GM18499 (cell line): ENCODE measurements at regions not wholly inside any gene's neighbourhood (a gene's known extent, or its start where the extent isn't known, plus 50 kb on each side); places are given as distances from the start of the nearest gene placed in this dataset.

ENCODE experiments used
- ATAC-seq: cut with Tn5 transposase; IDR thresholded peaks from one replicate; pipeline ENCODE4 v1.9.1; 2021; ENCODE audit warnings: moderate number of reproducible peaks; ENCODE audit not compliant: insufficient read depth, unreplicated experiment

DNA sequence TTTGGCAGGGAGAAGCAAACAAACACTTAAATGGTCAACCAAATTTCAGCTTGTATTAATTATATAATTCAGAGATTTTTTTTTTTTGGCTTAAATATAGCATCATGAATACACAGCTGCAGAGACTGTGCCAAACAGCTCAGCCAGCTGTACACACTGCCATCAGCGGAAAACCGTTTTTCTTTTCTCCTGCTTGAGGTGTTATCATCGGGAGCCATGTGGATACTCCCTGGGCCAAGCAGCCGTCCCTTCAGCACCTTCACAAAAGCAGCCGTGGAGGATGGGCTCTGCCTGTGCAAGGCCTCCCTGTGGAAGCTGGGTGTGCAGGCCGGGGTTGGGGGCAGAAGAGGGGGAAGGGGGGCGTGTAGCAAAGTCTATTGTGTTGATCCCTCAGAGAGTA is 85.0 kb downstream of the NUF2 start:
- no peak for ATAC-seq

DNA sequence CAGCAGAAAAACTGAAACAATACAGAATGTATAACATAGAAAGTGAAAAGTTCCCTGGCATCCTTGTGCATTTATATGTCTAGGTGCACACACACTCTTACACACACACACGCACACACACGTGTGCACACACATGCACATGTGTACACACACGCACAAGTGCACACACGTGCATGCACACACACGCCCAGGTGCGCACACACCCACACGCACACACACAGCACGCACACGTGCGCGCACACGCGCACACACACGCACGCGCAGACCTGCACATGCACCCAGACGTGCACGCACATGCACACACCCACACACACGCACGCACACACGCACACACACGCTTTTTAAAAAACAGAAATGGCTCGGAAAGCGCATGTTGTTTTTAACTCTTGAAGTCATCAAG is 86.5 kb downstream of the NUF2 start:
- ATAC-seq: no peak

DNA sequence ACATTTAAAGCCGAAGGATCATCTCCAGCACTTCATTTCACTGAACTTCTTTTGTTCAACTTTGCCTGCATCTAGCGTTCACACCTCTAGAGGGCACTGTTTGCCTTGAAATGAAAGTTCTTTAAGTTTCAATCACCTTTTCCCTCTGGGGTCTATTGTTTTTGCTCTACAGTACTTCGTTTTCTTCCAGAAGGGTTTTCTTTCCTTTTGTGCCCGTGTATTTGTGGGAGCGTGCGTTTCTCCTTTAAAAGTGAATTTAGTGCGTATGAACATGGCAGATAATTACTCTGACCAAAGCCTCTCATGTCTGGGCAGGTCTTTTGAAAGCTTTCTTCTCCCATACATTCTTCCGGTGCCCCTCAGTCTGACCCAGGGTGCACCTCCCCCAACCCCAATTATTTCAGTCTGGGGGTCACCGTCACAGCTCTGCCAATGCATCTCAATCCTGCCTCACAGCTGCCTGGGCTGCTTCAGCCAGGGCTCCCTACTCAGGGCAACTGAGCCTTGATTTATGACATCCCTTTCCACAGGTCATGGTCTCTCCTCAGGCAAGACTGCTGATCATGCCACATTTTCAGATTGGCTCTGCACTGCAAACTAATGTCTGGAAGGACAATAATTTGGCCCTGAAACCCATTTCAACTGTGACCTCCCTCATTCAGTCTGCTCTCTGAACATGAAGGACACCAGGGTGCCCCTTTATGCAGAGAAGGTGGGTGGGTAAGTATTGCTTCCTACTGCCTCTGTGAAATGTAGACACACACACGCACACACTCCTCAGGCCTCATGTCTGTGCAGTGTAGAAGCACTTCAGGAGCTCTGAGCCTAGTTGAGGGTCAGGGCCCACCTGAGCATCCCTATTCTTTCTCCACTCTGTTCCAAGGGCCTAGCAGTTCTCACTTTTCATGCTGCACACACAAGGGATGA is 88.6 kb downstream of the NUF2 start:
- no peak for ATAC-seq

DNA sequence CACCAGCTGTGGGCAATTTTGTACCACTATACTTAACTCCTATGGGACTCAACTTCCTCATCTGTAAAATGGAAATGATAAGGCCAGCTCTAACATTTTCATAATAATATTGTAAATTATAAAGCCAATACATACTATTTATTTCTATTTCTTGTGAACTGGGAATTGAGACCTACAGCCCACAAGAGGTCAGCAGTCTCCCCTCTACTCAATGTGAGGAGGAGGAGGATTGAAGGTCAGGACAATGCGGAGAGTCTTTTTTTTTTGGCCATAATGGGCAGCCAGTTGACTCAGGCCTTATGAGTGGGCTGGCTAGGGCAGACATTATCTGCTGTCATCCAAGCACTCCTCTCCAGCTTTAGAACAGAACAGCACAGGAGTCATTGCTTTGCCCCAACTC is 90.5 kb downstream of the NUF2 start:
- no peak for ATAC-seq

DNA sequence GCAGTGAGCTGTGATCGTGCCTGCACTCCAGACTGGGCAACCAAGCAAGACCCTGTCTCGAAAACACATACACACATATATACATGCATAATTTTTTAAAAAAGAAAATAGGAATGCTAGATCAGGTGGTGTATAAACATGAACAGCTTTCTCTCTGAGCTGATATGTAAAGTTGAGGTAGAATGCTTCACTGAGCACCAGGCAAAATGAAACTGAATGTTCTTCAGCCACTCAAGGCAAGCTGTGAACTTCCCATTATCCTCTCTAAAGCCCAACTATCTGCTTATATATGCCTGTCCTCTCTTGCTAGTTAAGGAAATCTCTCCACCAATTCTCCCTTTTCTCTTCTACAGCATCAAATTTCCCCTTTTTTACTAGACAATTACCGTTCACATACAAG is 93.0 kb downstream of the NUF2 start:
- peak; percentile 96 for ATAC-seq

DNA sequence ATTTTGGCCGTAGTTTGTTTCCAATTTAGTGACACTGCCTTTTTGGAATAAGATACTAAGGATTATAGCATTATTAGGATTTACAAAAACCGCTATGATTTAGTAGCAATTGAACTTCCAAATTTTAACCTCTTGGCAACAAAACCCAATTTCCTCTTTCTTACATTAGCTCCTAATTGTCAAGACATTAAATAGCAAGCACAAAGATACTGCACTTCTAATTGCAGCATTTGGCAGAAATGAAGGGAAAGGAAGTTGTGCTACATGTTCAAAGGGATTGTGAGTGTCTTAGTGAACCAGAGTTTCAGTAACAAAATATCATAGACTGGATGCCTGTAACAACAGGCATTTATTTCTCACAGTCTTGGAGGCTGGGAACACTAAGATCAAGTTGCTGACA is 99.9 kb downstream of the NUF2 start:
- ATAC-seq: no peak

DNA sequence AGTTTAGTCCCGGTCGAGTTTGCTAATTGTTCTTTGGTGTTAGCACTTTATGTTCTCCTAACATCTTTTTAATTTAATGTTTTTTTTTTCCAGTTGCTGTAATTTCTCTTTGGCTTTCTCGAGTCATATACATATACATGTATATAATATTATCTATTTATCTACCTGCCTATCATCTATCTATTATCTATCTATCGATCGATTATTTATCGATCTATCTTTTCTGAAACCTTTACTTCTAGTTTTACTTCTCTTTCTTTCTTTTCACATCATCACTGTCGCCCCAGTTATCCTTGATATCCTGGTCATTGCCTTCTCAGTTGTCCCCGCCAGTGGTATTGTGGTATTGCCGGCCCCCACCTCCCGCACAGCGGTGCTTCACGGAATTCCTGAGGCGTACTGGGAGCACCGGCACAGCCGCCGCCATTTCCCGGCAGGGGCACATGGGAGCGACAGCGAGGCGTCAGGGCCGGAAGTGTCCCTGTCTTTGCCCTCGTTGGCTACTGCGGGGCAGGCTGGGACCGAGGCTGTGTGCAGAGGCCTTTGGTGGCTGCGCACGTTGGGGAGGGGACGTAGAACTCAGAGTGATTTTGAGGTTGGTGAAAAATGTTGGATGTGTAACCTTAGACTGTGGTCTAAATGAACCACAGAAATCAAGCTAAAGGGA is 101.1 kb downstream of the NUF2 start:
- ATAC-seq: no peak

DNA sequence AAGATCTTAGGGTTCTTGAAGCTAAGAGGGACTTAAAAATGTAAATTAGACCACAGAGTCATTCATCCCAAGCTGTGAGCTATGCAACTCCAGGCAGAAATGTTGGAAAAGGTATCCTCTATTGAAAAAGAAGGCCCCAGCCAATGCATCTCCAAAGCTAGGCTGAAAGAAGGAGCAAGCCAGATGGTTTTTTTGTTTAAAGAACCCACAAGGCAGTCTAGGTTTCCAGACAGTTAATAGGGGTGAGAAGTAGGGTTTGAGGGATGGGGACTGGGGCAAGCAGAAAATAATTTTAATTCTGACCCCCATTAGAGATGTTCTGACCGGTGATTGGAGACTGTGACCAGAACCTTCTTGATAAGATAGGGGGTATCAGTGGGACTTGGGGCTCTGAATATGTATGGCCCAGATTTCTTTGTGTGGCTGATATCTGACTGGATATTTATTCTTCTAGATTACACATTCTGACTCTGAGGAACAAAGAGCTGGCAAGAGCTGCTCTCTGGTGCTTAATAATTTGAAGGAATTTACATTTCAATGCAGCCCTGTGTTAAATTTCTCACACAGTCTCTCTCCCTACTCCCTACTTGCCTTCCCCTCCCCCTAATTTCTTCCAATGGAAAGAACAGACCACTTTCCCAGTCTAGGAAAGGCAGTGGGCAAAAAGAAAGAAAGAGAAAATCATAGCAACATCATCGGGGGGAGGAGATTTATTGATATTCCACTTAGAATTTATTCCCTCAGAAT is 104.9 kb downstream of the NUF2 start:
- ATAC-seq: no peak

DNA sequence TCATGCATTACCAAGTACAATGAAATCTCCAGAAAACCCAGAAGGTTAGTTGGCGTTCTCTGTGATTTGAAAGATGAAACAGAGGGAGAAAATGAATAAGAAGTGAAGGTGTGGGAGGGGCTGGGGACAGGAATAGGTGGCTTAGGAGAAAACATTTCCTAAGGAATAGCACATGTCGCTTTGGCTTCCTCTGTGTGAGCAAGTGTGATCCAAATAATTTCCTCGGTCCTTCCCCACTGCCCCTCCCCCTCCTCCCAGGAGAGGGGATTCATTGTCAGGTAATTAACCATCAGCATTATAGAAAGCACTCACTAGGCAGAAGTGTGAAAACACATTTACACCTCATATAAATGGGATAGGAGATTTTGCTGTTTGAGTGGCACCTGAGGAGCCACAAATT is 105.5 kb downstream of the NUF2 start:
- no peak for ATAC-seq

DNA sequence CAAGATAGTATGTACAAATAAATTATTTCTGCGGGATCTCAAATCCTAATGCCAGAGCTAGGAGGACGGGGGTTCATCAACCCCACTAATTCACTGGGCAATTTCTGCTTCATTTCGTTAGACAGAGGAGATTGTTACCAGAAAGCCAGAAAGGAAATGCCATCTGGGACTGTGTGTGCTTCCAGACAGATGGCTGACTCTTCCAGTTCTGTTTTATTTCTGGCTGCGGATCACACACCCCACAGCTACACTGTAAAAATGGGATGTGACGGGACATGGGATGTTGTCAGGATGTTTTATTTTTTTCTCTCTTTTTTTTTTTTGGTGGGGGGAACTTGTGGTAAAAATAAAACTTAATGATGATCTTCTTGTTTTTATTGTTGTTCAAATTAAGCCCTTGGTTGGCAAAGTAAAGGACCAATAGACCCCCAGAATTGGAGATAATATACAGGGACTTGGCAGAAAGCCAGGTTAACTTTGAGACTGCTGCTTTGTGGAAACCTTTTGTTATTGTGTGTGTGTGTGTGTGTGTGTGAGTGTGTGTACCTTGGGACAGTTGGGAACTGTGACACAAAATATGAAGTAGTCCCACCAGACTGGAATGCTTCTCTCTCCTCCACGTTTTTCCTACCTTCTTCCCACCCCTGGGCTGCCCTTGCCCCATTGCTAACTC is 114.5 kb downstream of the NUF2 start:
- ATAC-seq: no peak

DNA sequence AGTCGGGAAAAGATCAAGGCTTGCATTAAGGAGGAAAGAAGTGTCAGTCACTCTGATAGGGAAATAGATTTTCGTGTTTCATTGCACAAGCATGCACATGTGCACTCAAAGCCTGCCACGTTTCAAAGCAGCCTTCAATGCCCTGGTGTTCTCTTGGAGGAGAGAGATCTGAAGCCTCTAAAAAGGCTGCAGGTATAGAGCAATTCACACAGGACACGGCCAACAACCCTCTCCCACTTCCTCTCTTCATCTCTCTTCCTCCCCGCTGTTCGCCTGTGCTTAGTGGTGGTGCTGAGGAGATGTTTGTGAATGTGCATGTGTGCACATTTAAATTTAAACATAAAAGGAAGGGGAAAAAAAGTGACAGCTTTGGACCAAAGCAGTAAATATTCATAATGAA is 117.7 kb downstream of the NUF2 start:
- no peak for ATAC-seq

DNA sequence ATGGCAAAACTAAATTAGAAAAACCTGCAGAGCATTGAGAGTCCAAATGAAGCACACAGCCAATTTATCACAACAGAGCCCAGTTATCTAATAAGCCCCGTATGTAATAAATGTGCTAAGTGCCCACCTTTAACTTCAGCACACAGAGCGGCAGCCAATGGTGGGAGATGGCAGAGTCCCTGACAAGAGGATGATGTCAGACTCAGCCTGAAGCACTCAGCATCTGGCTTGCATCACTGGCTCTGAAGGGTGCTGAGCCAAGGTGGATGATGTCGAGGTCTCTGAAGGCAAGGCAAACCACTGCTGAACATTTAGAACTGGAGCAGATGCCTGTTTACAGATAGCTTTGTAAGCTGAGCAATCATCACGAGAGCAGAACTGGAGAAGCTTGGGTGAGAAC is 118.3 kb downstream of the NUF2 start:
- no peak for ATAC-seq

DNA sequence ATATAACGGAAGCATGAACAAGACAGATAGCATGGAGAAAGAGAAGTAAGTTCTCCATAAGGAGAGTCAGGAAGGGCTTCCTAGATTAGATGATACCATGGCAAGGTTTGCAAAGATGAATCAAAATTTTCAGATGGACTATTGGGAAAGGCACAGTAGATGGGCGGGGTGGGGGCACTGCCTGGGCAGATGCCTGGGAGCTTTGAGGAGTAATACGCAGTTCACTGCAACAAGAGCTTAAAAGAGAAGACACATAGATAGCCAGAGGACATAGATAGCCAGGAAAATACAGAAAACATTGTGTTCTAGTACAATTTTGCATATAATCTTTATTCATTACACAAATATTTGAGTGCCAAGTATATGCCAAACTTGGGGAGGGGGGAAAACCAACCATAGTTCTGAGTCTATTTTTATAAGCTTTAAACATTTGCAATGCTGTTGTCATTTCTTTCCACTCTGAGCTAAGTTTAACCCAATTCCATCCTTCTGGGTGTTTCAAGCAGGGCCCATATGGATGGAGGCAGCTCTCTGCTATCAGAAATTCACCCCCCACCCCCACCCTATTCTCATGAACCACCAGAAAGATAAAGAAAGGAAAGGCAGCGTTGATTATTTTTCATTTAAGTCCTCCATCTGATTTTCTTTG is 120.6 kb downstream of the NUF2 start:
- ATAC-seq: no peak

DNA sequence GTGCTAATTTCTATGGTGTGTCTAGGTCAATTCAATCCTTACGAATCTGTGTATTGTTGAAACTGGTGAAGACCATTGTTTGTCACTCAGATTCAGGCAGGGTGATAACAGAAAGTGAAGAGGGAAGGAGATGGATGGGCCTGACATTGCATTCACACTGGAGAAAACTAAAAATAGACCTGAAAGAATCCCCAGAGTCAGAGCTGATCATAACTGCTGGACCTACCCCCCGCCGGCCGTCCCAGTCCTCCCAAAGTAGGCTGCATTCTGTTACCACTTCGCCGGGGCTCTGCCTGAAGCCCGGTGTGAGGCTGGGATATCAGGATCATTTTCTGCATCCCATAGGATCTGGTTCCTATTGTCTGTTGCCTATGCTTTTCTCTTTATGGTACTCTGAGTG is 121.1 kb downstream of the NUF2 start:
- ATAC-seq: no peak

DNA sequence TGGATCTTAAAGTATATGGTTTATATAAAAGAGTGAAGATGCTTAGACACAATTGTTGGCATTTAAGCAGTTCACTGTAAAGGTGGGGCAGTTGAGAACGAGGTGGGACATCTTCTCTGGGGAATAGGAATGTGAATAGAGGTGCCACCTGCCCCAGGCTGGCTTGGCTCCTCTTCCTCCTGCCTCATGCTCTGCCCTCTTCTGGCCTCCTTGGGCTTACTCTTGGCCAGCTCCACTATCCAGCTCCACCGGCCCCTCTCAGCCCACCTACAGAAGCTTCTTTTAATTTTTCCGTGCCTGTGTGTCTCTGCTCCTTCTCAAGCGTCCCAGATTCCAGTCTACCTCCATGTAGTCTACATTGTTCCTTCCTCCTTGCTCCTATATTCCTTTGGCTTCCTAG is 122.1 kb downstream of the NUF2 start:
- ATAC-seq: no peak

DNA sequence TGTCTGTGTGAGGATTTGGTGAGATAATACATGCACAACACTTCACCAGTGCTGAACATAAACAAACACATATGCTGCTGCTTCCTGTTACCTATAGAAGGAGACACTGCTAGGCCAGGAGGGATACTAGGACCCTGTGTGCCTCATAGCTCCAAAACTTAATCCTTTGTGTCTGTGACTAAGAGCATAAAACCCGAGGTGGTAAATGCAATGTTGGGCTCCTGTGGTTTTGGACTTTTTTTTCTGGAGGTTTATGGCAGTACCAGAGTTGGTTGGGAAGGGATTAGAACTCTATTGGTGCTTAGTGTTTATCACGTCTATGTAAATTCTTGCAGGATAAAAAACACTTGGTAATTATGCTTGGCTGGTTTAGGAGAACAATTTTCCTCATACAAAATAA is 122.9 kb downstream of the NUF2 start:
- no peak for ATAC-seq

DNA sequence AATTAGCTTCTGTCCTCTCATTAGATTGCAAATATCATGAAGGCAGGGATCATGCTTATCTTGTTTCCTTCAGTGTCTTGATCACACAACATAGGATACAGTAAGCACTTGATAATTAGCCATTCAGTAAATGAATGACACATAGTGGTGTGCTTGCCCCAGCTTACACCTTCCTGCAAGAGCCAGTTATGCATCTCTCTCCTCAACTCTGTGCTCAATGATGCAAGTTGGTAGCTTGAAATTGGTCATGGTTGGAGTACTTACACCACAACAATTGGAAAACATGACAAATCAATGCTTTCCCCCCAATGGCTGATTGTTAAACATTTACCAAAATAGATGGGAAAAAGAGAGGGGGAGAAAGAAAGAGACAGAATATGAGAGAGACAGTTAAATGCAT is 129.2 kb downstream of the NUF2 start:
- ATAC-seq: no peak

DNA sequence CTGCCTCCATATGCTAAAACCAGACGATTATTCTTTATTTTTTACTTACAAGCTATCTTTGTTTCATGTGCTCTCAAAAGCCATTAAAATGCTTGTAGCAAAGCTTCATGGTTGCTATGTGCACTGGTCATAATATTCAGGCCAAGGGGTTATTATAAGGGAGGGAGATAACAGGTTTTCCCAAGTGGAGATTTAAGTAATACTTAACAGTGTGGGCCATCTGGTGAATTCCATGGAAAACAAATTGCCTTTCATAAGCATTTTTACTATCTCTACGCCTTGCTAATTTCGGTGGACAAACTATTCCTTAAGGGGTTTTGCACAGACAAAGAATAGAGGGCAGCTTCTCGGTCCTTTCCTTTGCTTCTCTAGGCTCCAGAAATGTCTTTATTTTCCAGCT is 137.8 kb downstream of the NUF2 start:
- no peak for ATAC-seq

DNA sequence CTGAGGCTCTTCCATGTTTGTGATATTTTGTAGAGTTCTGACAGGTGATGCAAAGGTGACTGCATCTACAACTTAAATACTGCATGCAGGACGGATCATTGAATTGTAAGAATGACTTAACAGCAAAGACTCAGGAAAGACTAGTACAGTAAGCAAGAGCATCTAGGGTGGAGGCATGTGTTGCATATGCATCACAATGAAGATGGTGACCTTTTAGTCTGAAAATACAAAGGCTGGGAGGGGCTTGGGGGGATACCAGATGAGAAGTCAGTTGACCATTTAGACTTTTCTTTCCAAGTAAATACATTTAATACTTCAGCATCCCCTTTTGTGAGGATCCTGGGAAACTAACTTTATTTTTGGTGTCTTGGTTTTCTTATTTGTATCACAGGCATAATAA is 145.5 kb downstream of the NUF2 start:
- no peak for ATAC-seq
